Prostate gland (tissue), 2 donors: ENCODE measurements at regions not wholly inside any gene's neighbourhood (a gene's known extent, or its start where the extent isn't known, plus 50 kb on each side); places are given as distances from the start of the nearest gene placed in this dataset.

Experiments used
- CTCF ChIP-seq, 4 experiments: fragments of 200-600 bp in 2 of 4; fragments of 450-650 bp in 2 of 4; sonication (generic) in 2 of 4; IDR thresholded peaks; 1 replicate in 3 of 4; 2 replicates in 1 of 4; pipeline ENCODE4 v1.5.1; 2016 to 2019; ENCODE audit warnings: antibody characterized with exemption in 4 of 4, mild to moderate bottlenecking in 2 of 4, moderate library complexity in 2 of 4
- POLR2A ChIP-seq: fragments of 450-650 bp; IDR thresholded peaks from one replicate; pipeline ENCODE4 v1.6.1; 2016; ENCODE audit warnings: antibody characterized with exemption, mild to moderate bottlenecking

- TF ChIP-seq CTCF (IDR thresholded peaks at IDR 0.05), result no peak
- TF ChIP-seq POLR2A, result no peak
Observed at GRCh38 chr5:67771791-67772190, 443.8 kb upstream of the PIK3R1 start.
